ENCODE measurements at regions not wholly inside any gene's neighbourhood (a gene's known extent, or its start where the extent isn't known, plus 50 kb on each side); places are given as distances from the start of the nearest gene placed in this dataset.

DNA sequence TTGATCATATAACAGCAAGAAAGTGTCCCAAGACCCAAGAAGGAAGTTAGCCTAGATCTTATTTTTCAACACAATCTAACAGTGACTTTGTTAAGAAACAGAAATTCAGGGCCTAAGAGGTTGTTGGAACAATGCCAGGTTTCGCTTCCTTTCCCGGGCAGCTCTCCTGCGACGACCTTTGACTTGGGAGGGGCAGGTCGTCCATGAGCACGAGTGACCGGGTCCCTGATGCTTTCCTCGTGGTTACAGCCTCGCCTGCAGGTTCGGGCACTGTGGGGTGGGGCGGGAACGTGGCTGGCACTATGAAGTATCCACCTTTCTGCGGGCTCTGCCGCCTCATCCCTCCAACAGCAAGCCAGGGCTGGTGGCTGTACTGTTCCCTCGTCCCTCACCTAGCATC is 90.1 kb upstream of the RGMA start:
- TF ChIP-seq, protein P1, sequence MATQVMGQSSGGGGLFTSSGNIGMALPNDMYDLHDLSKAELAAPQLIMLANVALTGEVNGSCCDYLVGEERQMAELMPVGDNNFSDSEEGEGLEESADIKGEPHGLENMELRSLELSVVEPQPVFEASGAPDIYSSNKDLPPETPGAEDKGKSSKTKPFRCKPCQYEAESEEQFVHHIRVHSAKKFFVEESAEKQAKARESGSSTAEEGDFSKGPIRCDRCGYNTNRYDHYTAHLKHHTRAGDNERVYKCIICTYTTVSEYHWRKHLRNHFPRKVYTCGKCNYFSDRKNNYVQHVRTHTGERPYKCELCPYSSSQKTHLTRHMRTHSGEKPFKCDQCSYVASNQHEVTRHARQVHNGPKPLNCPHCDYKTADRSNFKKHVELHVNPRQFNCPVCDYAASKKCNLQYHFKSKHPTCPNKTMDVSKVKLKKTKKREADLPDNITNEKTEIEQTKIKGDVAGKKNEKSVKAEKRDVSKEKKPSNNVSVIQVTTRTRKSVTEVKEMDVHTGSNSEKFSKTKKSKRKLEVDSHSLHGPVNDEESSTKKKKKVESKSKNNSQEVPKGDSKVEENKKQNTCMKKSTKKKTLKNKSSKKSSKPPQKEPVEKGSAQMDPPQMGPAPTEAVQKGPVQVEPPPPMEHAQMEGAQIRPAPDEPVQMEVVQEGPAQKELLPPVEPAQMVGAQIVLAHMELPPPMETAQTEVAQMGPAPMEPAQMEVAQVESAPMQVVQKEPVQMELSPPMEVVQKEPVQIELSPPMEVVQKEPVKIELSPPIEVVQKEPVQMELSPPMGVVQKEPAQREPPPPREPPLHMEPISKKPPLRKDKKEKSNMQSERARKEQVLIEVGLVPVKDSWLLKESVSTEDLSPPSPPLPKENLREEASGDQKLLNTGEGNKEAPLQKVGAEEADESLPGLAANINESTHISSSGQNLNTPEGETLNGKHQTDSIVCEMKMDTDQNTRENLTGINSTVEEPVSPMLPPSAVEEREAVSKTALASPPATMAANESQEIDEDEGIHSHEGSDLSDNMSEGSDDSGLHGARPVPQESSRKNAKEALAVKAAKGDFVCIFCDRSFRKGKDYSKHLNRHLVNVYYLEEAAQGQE (IDR thresholded peaks at IDR 0.05; ENCODE audit: insufficient read depth in 1 of 2, low read depth in 2 of 2, low read length in 2 of 2), result no peak

DNA sequence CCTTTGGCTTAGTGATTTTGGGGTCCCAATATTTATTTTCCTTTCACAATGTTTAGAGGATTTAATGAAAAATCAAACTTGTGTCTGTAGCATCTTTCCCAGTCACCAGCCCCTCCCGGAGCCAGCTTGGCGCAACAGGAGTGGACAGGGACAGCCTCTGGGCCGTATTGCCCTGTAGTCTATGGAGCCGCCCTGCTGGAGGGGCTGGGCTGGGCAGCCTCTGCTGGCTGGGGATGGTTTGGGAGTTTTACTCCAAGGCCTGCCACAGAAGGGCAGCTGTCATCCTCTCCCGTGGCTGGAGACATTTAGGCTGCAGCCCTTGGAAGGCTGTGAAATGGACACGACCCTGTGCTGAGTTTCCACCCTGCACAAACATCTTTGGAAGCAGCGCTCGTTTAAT is 89.4 kb upstream of the RGMA start:
- TF ChIP-seq, protein P1 (IDR thresholded peaks at IDR 0.05; ENCODE audit: insufficient read depth in 1 of 2, low read depth in 2 of 2, low read length in 2 of 2), result no peak
- TF ChIP-seq TAF1 (IDR thresholded peaks at IDR 0.05; ENCODE audit: borderline replicate concordance, insufficient read depth, low read length) (no peak), FOXP2 (optimal IDR thresholded peaks at IDR 0.05; ENCODE audit: borderline replicate concordance, extremely low read depth, extremely low read length, insufficient read depth) (no peak), SIN3A (IDR thresholded peaks at IDR 0.05; ENCODE audit: borderline replicate concordance, insufficient read depth, low read length) (no peak), POLR2AphosphoS5 (IDR thresholded peaks at IDR 0.05; ENCODE audit: low read depth, low read length) (no peak)

DNA sequence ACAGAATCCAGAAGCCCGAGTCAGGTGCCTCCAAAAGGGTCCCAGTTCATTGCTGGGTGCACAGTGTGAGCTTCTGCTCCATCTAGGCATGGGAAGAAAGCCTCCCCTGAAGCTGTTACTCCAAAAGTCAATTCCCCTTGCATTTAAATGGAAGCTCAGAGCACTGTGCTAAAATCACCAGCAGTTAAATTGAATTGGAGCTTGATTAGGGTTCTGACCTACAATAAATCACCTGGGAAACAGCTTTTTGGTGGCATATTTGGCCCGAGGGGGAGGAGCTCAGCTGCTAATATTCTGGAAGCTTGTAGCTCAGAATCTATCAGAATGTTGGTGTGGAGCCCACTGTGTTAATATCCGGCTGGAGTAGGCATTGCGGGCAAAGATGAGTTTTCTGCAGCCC is 87.1 kb upstream of the RGMA start:
- no peak for TF ChIP-seq FOXP2 (optimal IDR thresholded peaks at IDR 0.05; ENCODE audit: borderline replicate concordance, extremely low read depth, extremely low read length, insufficient read depth)

DNA sequence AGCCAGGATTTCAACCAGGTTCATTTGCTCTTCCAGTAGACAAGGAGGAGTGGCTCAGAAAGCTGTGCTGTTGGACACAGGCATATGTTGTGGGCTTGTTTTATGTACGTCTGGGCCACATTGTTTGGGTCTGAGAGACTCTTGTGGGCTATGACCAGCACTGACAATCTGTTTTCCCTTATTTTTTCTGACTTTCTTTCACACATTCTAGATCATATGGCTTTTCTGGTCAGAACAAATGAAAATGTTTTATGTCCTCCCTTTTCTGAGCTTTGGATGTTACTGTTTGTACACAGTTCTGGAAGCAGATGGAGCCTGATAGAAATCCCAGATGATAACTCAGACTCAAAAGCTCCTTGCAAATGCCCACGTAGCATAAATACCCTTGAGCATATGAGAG is 85.8 kb upstream of the RGMA start:
- TF ChIP-seq, protein P1 (IDR thresholded peaks at IDR 0.05; ENCODE audit: insufficient read depth in 1 of 2, low read depth in 2 of 2, low read length in 2 of 2), result no peak
- TF ChIP-seq SIN3A (IDR thresholded peaks at IDR 0.05; ENCODE audit: borderline replicate concordance, insufficient read depth, low read length), result no peak
- TF ChIP-seq TAF1 (IDR thresholded peaks at IDR 0.05; ENCODE audit: borderline replicate concordance, insufficient read depth, low read length), result no peak
- TF ChIP-seq POLR2AphosphoS5 (IDR thresholded peaks at IDR 0.05; ENCODE audit: low read depth, low read length), result no peak
- no peak for TF ChIP-seq FOXP2 (optimal IDR thresholded peaks at IDR 0.05; ENCODE audit: borderline replicate concordance, extremely low read depth, extremely low read length, insufficient read depth)

DNA sequence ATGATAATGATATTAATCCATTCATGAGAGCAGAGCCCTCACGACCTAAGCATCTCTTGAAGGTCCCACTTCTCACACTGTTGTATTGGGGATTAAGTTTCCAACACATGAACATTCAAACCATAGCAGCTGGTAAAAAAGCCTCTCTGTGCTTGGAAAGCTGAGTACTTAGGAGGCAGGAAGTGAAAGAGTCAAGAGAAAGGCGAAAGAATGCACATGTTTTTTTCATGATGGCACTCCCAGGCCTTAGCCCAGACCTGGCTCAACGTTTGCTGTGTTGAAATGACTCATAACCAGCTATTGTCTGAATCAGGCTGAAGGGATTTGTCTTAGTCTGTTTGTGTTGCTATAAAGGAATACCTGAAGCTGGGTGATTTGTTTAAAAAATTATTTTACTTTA is 84.4 kb upstream of the RGMA start:
- TF ChIP-seq SIN3A (IDR thresholded peaks at IDR 0.05; ENCODE audit: borderline replicate concordance, insufficient read depth, low read length) (no peak), POLR2AphosphoS5 (IDR thresholded peaks at IDR 0.05; ENCODE audit: low read depth, low read length) (no peak), TAF1 (IDR thresholded peaks at IDR 0.05; ENCODE audit: borderline replicate concordance, insufficient read depth, low read length) (no peak), FOXP2 (optimal IDR thresholded peaks at IDR 0.05; ENCODE audit: borderline replicate concordance, extremely low read depth, extremely low read length, insufficient read depth) (no peak)
- TF ChIP-seq, protein P1 (IDR thresholded peaks at IDR 0.05; ENCODE audit: insufficient read depth in 1 of 2, low read depth in 2 of 2, low read length in 2 of 2), result no peak

All from PFSK-1 (cell line).